Ascending aorta (tissue), 2 donors: ENCODE measurements at regions not wholly inside any gene's neighbourhood (a gene's known extent, or its start where the extent isn't known, plus 50 kb on each side); places are given as distances from the start of the nearest gene placed in this dataset.
A peak's percentile ranks its signal among the peaks of the same experiment; 100 is the strongest.

ENCODE experiments used
- DNase-seq, 2 donors: peaks; one replicate each; pipeline ENCODE4 v3.0.0-alpha.2; 2019; ENCODE audit warnings: low spot score in 2 of 2
- H3K27ac ChIP-seq, 2 donors: fragments of 200-600 bp; sonication (generic); one replicate each; pipeline ENCODE4 v1.5.1; 2016 to 2017; ENCODE audit warnings: mild to moderate bottlenecking in 1 of 2
- H3K27me3 ChIP-seq: fragments of 200-600 bp; sonication (generic); one replicate; pipeline ENCODE4 v1.5.1; 2017
- H3K36me3 ChIP-seq, 2 donors: fragments of 200-600 bp; sonication (generic); one replicate each; pipeline ENCODE4 v1.5.1; 2016
- H3K4me1 ChIP-seq, 2 donors: fragments of 200-600 bp; sonication (generic); one replicate each; pipeline ENCODE4 v1.5.1; 2016 to 2017; ENCODE audit warnings: mild to moderate bottlenecking in 1 of 2
- H3K4me3 ChIP-seq, 2 donors: fragments of 200-600 bp; sonication (generic); one replicate each; pipeline ENCODE4 v1.5.1; 2016 to 2017; ENCODE audit warnings: mild to moderate bottlenecking in 1 of 2
- H3K9me3 ChIP-seq, 2 donors: fragments of 200-600 bp; sonication (generic); one replicate each; pipeline ENCODE4 v1.5.1; 2016
- CTCF ChIP-seq, 3 experiments: fragments of 200-600 bp in 2 of 3; fragments of 450-650 bp in 1 of 3; sonication (generic) in 2 of 3; IDR thresholded peaks; one replicate each; pipeline ENCODE4 v1.5.1; 2016 to 2019; ENCODE audit warnings: antibody characterized with exemption in 3 of 3, mild to moderate bottlenecking in 1 of 3, moderate library complexity in 1 of 3
- intact Hi-C: fragments of 100-400 bp; cut with DNase I; formaldehyde crosslinking; loops from one replicate; pipeline ENCODE4 v1.15.1; 2023

GRCh38 chr2:16283071-16283850 lies 342.9 kb downstream of the MYCN start:
- Histone ChIP-seq H3K9me3 (no peaks in the 10 kb centered on the region), H3K4me3 (no peak overlapping the region), H3K36me3 (no peaks in the 10 kb centered on the region), H3K27ac (no peak overlapping the region), H3K4me1 (no peaks in the 10 kb centered on the region), H3K27me3 (no peaks in the 10 kb centered on the region)
- no peak for DNase-seq
- TF ChIP-seq CTCF (IDR thresholded peaks at IDR 0.05), result no peak
- intact Hi-C loops, result loop anchor here (5.0 kb wide), 1 partner anchor 646 kb away; no protein-coding TSS in a partner anchor

GRCh38 chr2:16282511-16282910 lies 342.2 kb downstream of the MYCN start:
- DNase-seq, result no peak
- H3K27ac ChIP-seq, result no peak overlapping the region
- no peaks in the 10 kb centered on the region for H3K4me1 ChIP-seq
- no peak for TF ChIP-seq CTCF (IDR thresholded peaks at IDR 0.05)
- intact Hi-C loops, result loop anchor here (5.0 kb wide), 1 partner anchor 645 kb away; no protein-coding TSS in a partner anchor
- H3K9me3 ChIP-seq, result no peaks in the 10 kb centered on the region
- H3K4me3 ChIP-seq, result no peak overlapping the region
- H3K27me3 ChIP-seq, result no peaks in the 10 kb centered on the region
- no peaks in the 10 kb centered on the region for H3K36me3 ChIP-seq

- Histone ChIP-seq H3K36me3 (no peaks in the 10 kb centered on the region), H3K4me1 (no peaks in the 10 kb centered on the region), H3K9me3 (no peaks in the 10 kb centered on the region), H3K27ac (no peak overlapping the region), H3K27me3 (no peaks in the 10 kb centered on the region), H3K4me3 (no peak overlapping the region)
- DNase-seq, result no peak
- TF ChIP-seq CTCF (IDR thresholded peaks at IDR 0.05), result peak in 1 of 3 experiments; percentile 22
- intact Hi-C loops, result loop anchor here (5.0 kb wide), 1 partner anchor 644 kb away; no protein-coding TSS in a partner anchor
These were observed 341.3 kb downstream of the MYCN start for GRCh38 chr2:16281451-16282335.

GRCh38 chr2:16280081-16280480 lies 339.7 kb downstream of the MYCN start:
- intact Hi-C loops, result loop anchor here (5.0 kb wide), 1 partner anchor 643 kb away; no protein-coding TSS in a partner anchor
- no peaks in the 10 kb centered on the region for H3K36me3 ChIP-seq
- no peaks in the 10 kb centered on the region for H3K9me3 ChIP-seq
- no peaks in the 10 kb centered on the region for H3K27me3 ChIP-seq
- H3K4me3 ChIP-seq, result no peak overlapping the region
- no peak for DNase-seq
- TF ChIP-seq CTCF (IDR thresholded peaks at IDR 0.05), result no peak
- no peaks in the 10 kb centered on the region for H3K4me1 ChIP-seq
- no peak overlapping the region for H3K27ac ChIP-seq

GRCh38 chr2:16279641-16280040 lies 339.3 kb downstream of the MYCN start:
- DNase-seq, result no peak
- Histone ChIP-seq H3K36me3 (no peaks in the 10 kb centered on the region), H3K9me3 (no peaks in the 10 kb centered on the region), H3K27me3 (no peaks in the 10 kb centered on the region), H3K27ac (no peak overlapping the region), H3K4me3 (no peak overlapping the region), H3K4me1 (no peaks in the 10 kb centered on the region)
- TF ChIP-seq CTCF (IDR thresholded peaks at IDR 0.05), result no peak
- intact Hi-C loops, result loop anchor here (5.0 kb wide), 1 partner anchor 642 kb away; no protein-coding TSS in a partner anchor
